DMS53 (cell line): ENCODE measurements at regions not wholly inside any gene's neighbourhood (a gene's known extent, or its start where the extent isn't known, plus 50 kb on each side); places are given as distances from the start of the nearest gene placed in this dataset.

Source experiments
- DNase-seq: peaks from one replicate; lab custom pipeline; 2025; lab: John Stamatoyannopoulos, UW

DNA sequence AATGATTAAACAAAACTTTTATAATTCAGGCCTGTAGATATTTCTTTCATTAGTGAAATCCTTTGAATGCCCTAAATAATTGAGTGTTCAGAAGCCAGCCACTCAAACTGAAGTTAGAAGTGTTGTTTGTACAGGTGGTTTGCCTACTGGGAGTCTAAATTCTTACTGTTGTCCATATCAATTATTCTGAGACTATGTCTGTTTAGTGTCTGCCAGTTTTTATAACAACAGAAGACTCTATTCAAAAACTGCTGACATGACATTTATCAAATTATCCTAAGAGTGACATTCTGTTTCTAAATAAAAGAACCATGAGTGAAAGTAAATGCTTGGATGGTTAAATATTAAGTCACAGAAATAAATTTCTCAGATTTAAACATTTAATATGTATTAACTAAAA lies 375.1 kb downstream of the FAT4 start:
- peak; percentile 7 for DNase-seq

DNA sequence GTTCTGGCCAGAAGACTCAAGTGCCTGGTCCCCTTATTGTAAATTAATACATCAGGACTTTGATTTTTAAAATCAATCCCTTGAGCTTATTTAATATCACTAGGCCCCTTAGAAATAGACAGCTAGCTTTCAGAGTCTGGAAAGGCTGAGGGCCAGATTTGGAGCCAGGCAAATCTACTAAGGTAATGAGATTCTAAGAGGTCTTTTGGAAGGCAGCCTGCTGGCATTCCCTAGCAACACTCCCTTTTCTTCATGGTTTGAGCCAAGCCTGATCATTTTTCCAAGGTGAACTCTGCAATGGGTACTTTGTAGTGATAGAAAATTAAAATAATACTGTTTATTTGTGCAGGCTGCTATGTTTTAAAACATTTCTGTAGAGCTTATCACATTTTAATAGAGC lies 378.5 kb downstream of the FAT4 start:
- DNase-seq, result no peak

DNA sequence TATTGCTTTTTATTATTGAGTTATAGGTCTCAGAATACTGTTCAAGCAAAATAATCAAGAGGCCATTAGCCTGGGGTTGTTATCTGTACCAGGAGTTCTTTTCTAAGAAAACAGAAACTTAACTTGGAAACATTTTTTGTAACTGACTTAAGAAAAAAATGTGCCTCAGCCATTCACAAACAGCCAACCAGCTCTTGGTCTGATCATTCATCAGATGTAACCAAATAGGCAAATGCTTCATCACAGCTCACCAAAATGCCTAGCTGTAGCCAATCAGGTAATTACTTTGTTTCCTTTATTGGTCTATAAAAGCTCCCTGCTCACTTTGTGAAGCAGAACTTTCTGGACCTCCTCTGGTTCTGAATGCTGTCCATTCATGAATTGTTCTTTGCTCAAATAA lies 387.7 kb downstream of the FAT4 start:
- DNase-seq, result no peak

DNA sequence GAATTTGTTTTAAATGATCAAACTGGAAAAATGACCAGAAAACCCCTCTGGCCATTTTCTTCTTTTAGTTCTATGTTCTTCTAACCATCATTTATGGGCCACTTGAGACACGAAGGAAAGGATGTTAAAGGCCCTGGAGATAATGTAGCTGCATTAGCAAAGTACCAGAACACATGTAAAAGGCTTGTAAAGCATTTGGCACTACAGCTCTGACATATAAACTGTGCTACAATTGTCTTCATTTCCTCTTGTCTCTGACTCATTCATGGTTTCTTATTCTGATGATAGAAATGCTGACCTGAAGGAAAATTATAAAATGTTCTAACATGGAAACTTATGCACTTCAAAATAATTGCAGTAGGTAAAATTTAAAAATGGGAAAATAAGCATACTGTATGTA lies 388.7 kb downstream of the FAT4 start:
- no peak for DNase-seq

DNA sequence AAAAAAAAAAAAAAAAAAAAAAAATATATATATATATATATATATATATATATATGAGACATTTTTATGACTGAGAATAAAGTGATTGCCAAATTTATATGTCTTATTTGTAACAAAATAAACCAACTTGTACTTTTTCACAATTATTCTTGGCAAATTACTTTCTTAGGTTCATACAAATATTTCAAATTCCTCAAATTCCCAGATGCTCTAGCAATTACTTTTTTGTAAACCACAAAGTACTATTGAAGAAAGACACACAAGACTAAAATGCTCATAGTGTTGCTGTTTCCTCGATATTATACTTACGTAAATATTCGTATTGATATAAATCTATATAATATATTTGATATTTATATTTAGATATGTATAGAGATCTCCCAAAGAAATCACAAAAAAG lies 390.0 kb downstream of the FAT4 start:
- no peak for DNase-seq

DNA sequence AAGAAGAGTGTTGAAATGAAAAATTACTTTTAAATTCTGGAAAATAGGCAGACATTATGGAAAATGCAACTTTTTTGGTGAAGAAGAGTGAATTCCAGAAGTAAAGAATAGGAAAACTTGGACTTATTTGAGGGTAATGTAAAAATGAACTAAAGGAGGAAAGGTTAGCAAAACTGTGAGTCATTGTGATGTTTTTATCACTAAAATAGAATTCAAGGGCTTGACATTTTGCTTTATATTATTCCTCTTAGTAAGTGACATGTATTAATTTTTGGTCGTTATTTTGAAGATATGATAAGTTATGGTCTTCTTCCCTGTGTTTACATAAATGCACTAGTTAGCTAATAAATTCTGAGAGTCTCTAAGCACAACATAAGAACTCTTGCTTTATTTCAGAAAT lies 390.9 kb downstream of the FAT4 start:
- DNase-seq, result no peak

DNA sequence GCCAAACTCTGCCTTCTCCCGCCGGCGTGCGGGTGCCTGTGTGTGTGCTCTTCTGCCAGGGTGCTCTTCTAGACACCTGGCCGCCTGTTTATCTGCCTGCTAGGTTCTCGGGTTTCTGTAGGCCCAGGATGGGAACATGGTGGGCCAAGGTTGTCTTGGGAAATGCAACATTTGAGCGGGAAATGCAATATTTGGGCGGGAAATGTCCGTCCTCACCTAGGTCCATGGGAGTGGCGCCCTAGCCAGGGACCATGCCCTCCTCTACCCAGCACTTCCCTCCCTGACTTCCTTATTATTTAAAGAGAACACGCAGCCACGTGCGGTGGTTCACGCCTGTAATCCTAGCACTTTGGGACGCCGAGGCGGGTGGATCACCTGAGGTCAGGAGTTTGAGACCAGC lies 392.6 kb downstream of the FAT4 start:
- DNase-seq, result no peak

DNA sequence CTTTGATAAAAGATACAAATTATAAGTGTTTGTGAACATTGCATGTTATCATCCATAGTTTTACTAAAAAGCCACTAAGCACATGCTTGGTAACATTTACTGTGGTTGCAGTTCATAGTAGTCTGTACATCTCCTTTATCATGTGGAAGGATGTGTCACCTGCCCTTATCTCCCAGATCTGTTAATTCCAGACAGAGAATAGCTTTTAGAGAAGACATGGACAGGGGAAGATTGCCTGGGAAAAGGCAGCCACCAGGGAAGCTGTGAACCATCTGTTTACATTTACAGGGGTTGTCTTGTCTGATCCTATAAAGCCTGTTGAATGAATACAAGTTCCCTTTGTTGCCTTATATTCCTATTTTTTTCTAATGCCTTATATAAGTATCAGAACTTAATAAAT lies 396.0 kb downstream of the FAT4 start:
- no peak for DNase-seq

DNA sequence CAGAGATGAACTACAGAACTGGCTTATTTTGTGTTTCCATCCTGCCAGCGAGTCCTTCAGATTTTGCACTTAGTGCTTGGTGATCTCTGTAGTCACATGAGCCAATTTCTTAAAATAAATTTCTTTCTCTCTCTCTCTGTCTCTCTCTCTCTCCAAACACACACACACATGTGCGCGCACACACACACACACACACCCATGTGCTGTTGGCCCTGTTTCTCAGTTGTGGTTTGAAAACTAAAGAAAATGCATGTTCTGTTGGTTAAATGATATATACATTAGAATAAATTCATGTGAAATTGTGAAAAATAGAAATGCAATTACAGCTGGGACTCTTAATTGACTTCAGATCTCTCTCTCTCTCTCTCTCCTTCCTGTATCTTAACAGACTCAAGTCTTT lies 399.3 kb downstream of the FAT4 start:
- no peak for DNase-seq

DNA sequence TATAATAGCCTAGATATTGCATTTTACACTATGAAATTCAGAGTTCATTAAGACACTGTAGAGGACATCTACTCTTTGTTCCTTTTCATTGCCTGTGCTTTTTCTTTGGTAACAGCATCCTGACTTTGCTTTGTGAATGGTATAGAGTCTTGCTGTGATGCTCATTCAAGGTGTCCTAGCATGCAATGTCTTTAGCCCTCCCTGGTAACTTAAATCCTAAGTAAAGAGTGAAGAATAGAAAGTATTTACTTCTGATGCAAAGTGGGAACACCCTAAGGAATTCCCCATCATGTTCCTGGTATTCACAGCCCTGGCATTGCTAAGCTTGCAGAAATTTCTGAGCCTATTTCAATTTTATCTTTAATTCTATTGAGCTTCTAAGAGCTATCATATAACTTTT lies 400.1 kb downstream of the FAT4 start:
- DNase-seq, result no peak

DNA sequence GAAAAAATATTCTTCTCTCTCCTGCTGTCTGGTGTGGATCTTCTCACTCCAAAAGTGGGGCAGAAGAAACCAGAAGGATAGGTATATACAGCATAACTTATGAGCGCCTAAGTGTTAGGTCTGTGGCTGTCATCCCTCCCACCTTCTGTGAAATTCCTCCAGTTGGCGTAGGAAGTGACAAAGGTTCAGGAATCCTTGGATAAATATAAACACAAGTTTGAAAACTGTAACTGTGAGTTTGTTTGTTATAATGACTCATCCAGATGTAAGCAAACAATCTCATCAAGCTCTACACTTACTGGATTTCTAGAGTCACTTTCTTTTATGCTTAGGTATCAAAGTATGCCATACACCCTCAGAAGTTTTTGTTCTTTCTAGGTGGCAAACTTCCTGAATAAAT lies 405.2 kb downstream of the FAT4 start:
- DNase-seq, result peak; percentile 81

DNA sequence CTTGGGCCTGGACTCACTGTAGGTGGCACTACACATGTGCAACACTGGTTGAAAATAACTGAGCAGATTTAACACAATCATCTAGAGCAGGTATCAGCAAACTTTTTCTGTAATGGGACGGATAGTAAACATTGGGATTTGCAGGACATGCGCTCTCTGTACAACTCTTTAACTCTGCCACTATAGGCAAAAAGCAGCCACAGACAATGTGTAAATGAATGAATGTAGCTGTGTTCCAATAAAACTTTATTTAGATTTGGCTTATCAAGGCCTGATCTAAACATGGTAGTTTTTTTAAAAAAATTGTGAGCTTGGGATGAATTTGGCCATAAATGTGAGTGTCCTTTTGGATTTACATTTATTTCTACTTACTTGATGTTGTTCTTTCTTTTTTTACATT lies 407.3 kb downstream of the FAT4 start:
- no peak for DNase-seq

DNA sequence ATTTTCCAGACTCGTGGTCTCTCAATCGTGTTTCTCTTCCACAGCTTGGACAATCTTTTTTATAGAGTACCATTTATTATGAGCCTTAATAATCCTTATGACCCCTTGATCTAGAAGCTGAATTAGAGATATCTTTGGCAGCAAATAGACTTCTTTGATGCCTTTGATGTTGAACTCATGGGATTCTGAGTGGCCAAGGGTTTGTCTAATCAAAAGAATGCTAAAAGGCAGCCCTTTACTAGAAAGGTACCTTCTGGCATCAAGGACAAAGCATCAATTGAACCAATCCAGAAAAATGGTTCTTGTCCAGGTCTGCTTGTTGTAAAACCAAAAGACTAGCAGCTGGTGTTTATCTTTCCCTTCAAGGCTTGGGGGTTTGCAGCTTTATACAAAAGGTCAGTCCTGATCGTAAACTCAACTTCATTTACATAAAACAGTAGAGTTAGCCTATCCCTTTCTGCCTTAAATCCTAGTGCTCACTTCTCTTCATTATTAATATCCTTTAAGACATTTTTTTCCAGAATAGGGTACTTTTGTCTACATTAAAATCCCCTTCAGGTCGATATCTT lies 411.3 kb downstream of the FAT4 start:
- DNase-seq, result no peak

DNA sequence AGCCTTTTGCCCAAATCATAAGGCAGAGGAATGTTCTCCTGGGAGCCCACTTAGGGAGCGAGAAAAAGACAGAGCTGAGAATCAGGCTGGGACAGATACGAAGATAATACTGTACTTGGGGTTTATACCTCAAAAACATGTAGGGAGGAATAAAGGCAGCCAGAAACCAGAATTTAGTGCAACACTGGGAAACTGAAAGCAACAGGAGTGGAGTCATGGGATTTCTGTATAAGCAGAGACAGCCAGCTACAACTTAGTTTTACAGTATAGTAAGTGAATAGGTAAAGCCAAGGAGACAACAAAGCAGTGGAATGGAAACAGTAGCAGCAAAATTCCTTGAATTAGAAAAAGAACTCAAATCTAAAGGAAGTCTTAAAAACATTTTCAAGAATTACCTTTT lies 413.2 kb downstream of the FAT4 start:
- DNase-seq, result no peak

DNA sequence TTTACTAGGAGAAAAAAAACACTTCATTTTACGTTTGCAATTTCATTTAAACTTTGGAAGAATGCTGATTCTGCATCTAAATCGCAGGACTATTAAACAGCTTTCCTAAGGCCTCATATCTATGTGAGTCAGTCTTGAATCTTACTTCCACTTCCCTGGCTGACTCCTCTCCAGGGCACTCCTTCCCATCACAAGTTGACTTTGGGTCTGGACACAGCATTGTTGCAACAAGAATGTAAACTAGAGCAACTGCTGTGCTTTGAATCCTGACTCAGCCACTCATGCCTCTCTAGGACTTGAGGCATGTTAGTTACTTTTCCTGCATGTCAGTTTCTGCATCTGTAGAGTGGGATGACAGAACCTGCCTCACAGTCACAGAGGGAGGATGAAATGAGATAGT lies 413.8 kb downstream of the FAT4 start:
- peak; percentile 8 for DNase-seq

DNA sequence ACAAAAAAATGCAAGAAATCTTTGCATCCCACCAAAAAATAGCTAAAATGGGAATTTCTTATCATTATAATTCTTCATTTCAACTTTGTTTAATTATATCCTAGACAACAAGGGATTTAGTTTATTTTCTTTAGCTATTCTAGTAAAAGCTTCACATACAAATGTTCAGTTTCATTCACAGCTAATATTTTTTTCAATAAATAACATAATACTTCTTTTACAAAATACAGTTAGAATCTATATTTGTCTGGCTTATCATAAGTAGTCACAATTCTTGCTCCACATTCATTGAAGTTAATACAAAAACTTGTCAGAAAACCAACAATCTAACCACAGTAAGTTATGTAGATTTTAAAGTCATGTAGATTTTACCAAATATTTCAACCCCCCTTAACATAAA lies 414.4 kb downstream of the FAT4 start:
- no peak for DNase-seq

DNA sequence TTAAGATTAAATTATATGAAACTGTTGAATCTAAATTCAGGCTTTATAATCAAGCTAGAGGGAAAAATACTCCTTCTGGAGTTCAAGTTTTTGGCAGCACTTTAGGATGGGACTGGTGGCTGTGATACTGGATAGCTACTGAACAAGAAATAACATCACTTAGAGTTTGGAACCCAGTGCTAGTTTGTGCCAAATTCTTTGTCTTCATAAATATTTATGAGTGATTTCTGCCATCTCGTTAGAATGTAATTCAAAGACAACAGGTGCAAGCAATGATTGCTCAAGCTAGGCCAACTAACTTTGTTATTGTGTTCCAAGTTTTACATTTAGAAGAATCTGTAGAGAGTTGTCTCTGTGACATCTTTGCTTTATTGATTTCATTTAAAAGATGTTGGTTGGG lies 417.9 kb downstream of the FAT4 start:
- no peak for DNase-seq

DNA sequence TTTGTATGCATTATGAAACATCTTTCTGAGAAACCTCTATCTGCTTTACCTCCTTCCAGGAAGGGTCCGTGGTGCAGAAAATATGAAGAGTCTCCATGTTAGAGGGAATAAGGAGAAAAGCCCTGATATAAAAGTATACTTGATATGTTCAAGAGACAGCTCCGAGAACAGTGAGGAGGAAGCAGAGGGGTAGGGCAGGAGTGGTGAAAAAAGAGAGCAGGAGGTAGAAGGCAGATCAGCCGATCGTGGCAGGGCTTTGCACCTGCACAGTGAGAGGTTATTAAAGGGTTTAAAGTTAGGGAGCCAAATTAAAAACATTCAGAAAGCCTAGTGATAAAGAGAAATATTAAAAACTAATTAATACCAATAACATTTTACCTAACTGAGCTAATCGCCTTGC lies 419.7 kb downstream of the FAT4 start:
- DNase-seq, result no peak

DNA sequence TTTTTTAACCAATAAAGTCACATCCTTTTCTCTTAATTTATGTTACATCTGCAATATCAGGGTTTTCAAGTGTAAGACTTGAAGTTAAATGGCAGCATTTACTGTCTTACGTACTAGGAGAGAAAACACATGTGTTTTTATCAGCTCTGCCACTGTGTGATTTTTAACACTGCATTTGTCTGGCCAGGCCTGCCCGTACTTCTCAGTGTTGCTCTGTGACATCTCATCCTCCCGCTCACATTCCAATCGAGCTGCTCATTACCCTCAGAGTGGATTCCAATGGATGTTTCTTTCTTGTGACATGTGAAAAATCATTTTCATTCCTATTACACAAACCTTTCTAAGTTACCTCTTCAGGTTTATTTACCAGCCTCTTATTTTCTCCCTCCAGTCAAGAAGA lies 420.3 kb downstream of the FAT4 start:
- no peak for DNase-seq

DNA sequence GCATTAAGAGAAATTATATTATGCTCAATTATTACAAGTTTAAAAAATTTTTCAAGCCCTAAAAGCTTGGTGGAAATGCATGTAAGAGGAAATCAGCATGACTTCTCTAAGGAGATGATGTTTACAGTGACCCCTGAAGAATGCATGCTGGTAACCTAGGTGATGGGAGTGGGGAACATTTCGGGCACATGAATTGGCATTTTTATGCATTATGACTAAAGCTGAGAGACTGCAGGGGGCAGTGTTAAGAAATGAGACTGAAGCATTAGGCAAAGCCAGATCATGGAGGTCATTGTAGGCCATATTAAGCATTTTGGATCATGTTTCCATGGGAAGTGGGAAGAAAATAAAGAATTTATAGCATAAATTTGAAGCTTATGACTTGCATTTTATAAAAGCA lies 421.3 kb downstream of the FAT4 start:
- peak; percentile 8 for DNase-seq

DNA sequence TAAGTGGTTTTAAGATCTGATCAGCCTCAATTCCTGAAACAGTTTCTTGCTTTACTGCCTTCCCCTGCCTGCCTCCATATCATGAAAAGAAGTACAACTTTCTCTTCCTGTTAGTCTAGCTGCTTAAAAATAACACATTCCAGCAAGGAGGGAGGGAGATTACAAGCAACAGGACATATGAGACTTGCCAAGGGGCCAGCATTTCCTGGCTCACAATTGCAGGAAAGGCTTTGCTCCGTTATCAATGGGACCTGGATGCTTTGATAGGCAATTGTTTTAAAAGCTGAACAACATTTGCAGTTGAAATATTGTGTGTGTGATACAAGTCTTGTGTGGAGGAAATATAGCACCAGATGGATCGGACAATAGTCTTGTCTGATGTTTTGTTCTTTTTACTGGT lies 425.0 kb downstream of the FAT4 start:
- no peak for DNase-seq

DNA sequence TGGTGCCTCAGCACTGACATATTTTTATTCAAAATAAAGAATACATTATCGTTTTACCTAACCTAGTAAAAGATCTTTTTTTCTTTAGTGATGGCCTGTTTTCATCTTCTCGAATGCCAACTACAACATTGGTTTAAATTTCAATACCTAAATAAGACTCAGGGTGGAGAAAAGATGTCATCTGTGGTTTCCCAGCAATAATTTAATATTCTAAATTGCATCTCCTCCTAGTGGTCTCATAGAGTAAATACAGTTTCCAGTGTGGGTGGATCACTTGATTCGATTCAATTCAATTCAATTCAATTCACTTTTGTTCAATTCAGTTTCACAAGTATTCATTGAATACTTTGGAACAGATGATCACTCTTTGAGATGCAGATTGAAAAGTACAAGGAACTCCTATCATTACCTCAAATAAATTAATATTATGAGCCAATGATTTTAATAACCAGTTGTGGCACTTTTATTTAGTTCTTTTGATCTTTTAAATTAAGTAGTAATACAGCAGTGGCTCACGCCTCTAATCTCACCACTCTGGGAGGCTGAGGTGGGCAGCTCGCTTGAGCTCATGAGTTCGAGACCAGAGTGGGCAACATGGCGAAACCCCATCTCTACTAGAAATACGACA lies 427.2 kb downstream of the FAT4 start:
- DNase-seq, result peak; percentile 42

DNA sequence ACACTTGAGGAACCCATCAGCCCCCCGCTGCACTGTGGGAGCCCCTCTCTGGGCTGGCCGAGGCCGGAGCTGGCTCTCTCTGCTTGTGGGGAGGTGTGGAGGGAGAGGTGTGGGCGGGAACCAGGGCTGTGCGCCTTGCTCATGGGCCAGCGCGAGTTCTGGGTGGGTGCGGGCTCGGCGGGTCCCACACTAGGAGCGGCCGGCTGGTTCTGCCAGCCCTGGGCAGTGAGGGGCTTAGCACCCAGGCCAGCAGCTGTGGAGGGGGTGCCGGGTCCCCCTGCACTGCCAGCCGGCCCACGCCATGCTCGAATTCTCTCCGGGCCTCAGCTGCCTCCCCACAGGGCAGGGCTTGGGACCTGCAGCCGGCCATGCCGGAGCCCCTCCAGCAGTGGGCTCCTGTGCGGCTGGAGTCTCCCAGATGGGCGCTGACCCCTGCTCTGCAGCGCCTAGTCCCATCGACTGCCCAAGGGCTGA lies 430.2 kb downstream of the FAT4 start:
- no peak for DNase-seq

DNA sequence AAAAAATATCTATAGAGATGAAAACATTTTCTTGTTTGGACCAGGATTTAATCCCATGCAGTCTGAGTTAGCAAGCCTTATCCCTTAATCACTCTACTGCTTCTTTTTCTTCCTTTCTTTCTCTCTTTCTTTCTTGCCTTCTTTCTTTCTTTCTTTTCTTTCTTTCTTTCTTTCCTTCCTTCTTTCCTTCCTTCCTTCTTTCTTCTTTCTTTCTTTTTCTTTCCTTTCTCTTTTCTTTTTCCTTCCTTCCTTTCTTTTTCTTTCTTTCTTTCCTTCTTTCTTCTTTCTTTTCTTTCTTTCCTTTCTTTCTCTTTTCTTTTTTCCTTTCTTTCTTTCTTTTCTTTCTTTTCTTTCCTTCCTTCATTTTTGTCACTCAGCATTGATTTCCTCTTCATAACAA lies 434.6 kb downstream of the FAT4 start:
- no peak for DNase-seq
